Breast epithelium (tissue), 3 donors: ENCODE measurements at regions not wholly inside any gene's neighbourhood (a gene's known extent, or its start where the extent isn't known, plus 50 kb on each side); places are given as distances from the start of the nearest gene placed in this dataset.

Source experiments
- CTCF ChIP-seq, 3 donors: fragments of 450-650 bp; IDR thresholded peaks; one replicate each; pipeline ENCODE4 v1.5.1; 2016 to 2017; ENCODE audit warnings: antibody characterized with exemption in 3 of 3, mild to moderate bottlenecking in 3 of 3, moderate library complexity in 3 of 3
- POLR2AphosphoS5 ChIP-seq, 3 donors: sonication (generic); formaldehyde crosslinking; IDR thresholded peaks; one replicate each; pipeline ENCODE4 v1.6.1; 2017; ENCODE audit warnings: antibody characterized with exemption in 3 of 3

GRCh38 chr10:105370692-105371091 lies 729.6 kb downstream of the SORCS3 start:
- TF ChIP-seq CTCF (IDR thresholded peaks at IDR 0.05) (no peak), POLR2AphosphoS5 (IDR thresholded peaks at IDR 0.05) (no peak)
